CD4-positive, alpha-beta T cell treated with Interleukin-12 subunit alpha and Interleukin-12 subunit beta, for 1 hour (primary cell): ENCODE measurements at regions not wholly inside any gene's neighbourhood (a gene's known extent, or its start where the extent isn't known, plus 50 kb on each side); places are given as distances from the start of the nearest gene placed in this dataset.
"Not testable (repeated sequence)": the region's sequence is repeated elsewhere in the genome, so short reads cannot be mapped to it uniquely, and the experiment has no call there.

Experiments
- DNase-seq: peaks from one replicate; pipeline ENCODE4 v3.0.0-alpha.2; 2020

DNA sequence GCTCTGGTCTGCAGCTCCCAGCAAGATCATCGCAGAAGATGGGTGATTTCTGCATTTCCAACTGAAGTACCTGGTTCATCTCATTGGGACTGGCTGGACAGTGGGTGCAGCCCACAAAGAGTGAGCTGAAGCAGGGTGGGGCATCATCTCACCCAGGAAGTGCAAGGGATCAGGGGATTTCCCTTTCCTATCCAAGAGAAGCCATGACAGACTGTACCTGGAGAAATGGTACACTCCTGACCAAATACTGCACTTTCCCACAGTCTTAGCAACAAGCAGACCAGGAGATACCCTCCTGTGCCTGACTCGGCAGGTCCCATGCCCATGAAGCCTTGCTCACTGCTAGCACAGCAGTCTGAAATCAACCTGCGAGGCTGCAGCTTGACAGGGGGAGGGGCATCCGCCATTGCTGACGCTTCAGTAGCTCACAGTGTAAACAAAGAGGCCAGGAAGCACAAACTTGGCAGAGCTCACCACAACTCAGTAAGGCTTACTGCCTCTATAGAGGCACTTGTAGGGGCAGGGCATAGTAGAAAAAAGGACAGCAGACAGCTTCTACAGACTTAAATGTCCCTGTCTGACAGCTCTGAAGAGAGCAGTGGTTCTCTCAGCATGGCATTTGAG is 60.5 kb downstream of the AREG start:
- DNase-seq = peak; percentile 1

DNA sequence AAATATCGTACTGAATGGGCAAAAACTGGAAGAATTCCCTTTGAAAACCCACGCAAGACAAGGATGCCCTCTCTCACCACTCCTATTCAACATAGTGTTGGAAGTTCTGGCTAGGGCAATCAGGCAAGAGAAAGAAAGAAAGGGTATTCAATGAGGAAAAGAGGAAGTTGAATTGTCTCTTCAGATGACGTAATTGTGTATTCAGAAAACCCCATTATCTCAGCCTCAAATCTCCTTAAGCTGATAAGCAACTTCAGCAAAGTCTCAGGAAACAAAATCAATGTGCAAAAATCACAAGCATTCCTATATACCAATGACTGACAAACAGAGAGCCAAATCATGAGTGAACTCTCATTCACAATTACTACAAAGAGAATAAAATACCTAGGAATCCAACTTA is 64.4 kb downstream of the AREG start:
- DNase-seq = not testable (repeated sequence)

DNA sequence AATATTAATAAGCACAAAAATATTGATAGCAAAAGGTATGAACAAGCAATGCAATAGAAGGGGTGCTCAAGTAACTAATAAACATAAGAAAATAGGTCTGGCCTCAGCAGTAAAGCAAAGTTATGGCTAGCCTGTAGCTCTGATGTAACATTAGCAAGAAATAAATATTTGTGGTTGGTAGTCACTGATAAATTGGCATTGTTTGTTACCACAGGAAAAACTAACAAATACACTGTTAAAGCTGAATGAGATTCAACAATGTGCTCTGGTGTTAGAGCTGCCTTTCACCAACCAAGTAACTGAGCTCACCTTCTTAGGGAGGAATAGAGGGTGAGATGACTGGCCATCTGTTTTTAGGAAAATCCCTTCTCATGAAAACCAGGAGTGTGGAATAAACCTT is 71.4 kb downstream of the AREG start:
- no peak for DNase-seq

DNA sequence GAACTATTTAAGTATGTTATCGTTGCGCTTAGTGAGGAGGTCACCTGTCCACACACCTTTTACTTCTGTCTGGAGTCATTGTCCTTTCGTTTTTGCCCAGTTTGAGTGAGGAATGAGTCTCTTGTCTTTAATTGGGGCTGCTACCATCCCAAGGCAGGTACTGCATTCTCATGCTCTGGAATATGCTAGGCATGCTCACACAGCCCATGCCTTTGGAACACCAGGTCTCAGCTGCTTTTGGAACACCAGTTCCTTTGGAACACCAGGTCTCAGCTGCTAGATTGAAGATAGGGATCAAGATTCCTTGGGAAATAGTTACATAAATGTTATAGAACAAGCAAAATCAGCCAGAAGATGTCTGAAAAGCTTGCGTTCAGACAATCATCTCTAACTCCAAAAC is 73.1 kb downstream of the AREG start:
- DNase-seq = no peak

DNA sequence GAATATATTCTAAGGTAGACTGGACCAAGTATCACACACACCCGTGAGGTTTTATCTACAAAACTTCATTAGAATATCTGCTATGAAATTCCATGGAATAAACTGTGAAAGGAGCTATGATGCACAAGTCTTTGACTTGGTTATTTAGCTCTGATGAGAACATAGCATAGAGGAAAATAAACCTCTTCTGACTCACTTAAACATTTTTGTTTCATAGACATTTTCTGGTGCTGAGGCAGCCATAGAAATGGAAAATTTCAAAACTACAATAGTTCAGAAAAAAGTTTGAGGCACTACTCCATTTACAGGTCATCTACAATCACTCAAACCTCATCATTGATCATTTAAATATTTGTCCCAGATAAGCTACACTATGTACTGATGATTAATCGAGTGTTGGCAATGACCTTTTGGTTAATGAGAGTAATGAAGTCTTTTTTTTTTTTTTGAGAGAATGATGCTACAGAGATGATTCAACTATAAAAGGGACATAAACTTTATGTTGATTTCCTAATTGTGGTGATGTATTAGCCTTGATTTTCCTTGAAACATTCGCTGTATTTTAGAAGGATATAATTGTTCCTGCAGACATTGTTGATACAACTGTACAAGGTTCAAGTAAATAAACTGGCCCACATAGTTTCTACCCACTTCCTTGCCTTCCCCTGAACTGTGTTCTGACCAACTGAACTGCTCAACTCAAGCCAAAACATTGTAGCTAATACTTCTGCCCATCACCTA is 77.5 kb downstream of the AREG start:
- DNase-seq = no peak

DNA sequence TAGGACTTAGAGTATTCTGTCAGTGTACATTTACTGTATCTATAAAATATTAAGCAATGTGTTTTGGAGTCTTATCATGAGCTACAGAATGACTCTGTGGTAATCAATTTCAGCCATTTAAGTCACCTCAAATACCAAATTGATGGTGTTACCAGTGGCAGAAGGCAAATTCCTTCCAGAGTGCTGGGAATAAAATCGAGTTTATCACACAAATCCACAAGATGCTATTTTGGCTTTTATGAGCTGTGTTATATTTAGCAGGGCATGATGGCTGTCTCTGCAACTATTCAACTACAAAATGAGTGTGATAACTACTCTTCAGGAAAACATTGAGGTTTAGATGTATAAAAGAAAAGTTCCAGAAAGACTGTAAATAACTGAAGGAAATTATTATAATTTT is 78.2 kb downstream of the AREG start:
- DNase-seq = no peak

DNA sequence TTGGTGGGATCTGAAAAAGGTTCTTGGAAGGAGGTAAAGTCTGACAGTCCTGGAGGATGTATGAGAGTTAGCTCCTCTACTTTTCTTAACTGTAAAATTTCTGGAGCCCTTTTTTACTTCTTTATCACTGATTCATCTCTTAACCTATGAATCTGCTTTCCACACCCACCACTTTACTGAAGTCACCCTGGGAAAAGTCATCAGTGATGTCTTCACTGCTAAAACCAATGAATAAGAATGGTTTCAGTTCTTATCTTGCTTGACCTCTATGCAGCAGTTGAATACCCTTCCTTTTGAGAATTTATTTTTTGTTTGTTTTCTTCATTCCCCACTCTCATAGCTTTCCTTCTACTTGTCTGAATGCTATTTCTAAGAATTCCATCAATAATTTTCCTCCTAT is 80.0 kb downstream of the AREG start:
- DNase-seq = no peak

DNA sequence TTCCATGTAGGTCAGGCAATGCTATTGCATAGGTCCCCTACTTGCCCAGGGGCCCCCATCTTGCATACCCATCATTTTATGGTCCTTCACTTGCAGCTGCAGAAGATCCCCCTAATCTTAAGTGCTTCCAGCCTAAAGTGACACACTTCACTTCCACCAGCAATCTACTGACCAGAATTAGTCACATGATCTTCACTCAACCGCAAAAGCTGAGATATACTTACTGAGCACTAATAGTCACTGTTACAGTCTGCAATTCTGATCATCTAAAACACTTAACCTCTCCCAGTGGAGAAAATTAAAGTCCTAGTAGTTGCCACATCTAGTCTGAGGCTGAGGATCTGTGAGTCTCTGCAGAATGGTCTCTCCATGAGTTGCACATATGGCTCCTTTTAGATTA is 82.1 kb downstream of the AREG start:
- DNase-seq = no peak

DNA sequence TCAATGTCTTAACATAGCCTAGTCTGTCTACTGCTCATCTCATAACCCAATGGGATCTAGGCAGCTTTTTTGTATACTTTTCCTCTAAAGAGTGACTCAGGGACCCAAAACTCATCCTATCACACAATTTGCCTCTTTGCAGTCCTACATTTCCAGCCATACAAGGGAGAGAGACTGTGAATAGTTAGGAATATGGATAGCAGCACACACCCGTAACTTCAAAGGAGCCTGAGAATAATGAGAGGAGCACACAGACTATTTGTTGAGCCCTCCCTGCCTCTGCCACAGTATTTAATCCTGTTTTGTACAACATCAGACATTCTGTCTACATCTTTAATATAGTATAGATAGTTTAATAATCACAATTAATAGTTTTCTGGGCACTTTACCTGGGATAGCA is 83.2 kb downstream of the AREG start:
- DNase-seq = no peak

DNA sequence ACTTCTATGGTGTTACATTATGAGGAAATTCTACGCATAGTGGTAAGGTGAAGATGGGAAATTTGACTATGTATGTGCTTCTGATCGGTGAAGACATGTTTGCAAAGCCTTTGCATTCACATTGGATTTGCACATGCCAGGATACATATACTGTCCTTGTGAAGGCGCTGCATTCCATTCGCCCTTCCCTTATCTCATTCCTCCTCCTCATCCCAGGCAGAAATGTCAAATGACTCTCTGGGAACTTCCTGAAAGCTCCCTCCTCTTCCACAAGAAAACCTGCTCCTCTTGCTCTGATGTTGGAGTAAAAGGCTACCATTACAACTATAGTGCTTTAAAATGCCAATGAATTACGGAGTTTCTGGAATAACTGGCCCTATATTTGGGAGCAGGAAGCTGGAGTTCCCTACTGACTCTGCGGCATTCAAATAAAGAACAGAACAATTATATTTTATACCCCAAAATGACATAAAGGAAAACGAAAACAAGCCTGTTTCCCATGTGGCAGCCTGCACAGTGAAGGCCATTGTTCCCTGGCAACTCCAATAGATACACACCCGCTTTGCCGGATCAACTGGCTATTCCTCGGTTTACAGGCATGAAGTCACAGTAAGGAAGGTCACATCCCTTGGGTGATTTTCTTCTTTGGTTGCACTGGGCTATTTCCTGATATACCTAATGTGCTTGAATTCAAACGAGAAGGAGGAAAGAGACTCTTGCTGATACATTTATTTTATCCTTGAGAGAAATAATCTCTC is 84.5 kb downstream of the AREG start:
- no peak for DNase-seq

DNA sequence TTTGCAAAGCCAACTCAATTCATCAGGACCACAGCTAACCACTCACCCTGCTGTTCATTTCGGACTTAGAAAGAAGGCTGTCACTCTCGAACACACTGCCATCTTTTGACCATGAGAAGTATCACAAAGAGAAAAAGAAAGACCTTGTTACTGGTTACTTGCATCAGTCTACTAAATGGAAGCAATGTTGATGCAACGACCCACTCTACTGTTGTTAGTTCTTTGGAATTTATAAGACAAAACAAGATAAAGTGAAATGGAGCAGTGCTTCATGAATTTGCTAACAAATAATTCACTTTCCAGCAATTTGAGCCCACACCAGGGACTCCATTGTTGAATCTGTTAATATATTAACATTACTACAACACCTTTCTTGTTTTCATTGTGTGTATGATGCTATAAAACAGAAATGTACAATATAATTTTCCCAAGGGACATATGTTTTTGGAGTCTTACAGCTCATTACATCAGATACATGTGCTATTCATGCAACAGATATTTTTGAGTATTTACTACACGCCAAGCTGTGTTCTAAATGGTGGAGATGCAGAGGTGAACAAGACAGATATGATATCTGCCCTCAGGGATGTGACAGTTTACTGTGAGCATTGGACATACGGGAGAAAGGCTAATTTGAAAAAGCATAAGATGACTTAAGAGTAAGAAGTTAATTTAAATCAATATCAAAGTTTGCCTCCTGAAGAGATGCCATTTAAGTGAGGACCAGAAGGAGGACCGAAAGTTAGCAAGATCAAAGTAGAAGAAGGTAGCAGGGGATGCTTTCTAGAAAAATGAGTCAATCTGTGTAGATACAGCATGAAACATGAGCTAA is 87.2 kb downstream of the AREG start:
- peak; percentile 19 for DNase-seq

DNA sequence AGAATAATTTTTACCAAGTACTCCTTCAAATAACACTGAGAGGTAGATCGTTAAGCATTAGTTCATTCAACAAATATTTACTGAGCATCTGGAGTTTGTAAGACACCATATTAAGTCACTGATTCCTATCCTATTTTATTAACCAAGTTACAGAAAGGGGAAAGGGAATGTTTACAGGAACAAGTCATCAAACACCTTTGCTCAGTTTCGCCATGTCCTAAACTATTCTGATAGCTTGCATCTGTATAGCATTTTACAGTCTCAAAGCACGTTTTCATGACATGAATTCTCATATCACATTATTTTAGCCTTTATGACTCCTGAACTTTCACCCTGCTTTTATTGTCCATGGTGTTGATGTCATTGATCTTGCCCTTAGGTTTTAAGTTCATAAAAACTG is 89.2 kb downstream of the AREG start:
- DNase-seq = no peak

DNA sequence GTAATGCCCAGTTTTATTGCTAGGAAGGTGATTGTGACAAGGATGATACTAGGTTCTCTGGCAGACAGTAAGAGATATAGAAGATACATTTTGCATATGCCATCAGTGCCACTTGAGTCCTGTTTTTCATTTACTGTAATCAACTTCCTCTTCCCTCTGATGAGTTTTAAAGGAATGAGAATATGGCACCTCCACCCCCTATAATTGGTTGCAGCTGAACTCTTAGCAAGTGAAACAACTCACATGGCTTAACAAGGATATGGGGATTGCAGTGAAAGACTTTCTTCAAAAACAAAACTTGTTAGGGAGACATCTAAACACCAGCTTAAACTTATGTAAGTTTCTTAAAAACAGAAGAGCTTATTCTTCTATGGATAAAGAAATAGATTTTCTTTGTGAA is 90.0 kb downstream of the AREG start:
- DNase-seq = no peak

DNA sequence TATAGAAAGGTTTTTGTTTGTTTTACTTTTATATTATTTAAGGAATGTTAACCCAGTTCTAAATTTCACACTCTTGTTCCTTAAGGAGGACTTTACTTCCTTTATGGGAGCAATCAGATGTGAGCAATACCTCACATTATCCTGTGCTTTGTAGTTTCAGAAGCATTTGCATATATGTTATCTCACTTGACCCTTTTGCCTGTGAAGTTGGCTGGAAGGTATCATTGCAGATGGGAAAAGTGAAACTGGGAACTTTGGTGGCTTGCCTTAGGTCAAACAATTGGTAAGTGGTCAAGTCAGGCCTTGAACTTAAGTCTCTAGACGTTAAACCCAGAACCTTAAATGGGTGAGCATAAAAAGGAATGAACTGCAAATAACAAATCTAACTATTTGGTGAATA is 90.6 kb downstream of the AREG start:
- no peak for DNase-seq

DNA sequence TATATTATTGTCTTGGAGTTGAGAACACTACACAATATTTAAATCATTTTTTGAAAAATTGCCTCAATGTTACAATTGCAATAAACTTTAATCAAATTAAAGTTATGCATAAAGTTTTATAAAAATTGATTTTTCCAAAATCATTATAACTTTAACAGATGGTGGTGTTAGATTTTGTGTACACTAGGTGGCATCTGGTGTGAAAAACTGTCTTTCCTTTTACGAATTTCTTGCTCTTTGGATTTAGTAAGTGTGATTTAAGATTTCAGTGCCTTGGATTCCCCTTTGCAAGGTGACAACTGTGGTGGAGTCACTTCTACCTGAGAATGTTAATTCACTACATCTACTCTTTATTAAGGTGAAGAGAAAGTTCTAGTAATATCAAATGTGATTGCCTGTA is 91.6 kb downstream of the AREG start:
- DNase-seq = no peak

DNA sequence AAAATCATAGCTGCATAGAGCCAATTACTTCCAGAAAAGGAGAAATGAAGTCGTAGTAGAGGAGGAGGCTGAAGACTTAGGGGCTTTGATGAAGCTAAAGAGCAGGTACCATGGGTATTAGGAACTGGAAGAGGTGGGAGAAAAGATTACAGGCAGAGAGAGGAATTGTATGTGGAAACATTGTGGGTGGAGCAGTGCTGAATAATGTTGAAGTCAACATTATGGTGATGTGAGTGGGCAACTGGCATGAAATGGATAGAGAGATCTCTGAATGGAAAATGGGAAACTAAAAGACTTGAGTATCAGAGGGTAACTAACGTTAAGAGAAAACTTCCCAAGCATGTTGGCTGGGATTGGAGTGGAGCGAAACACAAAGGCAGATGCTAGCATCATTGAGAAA is 92.5 kb downstream of the AREG start:
- DNase-seq = no peak

DNA sequence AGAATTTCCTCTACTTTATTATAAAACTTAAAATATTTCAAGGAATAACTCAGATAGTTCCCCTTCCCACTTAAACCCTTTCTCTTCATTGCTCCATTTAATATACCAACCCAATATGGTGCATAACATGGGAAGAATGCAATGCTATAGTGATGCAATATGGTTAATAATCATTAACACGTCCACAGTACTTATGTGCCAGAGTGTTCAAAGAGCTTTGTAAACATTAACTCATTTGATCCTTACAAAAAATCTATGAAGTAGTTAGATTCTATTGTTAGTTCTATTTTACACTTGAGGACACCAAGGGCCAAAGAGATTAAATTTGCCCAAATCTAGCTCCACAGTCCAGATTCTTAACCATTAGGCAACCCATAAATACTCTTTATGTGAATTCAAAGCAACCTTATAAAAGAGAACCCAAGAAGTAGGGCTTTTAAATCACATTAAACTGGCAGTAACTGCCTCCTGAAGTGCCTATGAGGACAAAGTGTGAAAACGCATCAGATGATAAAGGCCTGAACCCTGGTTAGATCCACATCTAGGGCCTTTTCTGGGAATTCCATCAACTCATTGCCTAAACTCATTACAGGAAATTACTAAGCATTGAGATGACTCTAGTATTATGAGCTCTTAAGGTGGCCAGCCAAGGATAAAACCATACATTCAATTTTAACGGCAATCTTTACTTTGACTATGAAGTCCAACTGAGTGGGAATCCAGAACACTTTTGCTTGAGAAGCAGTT is 94.3 kb downstream of the AREG start:
- DNase-seq = no peak

DNA sequence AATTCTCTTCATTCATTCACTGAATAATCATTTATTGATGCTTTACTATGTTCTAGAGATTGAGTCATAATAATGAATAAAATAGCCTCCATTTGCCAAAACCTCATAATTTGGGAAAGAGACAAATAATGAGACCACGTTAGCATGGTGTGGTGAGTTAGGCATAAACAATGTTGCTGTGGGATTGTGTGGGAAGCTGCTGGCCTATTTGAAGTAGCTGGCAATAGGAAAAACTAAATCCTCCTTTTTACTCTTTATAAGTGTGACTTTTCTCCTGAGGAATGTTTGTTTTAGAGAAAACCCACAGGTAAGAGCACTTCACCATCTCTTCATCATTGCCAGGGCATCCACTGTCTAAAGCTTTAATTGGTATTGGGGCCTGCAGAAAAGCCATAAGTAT is 95.3 kb downstream of the AREG start:
- DNase-seq = no peak

DNA sequence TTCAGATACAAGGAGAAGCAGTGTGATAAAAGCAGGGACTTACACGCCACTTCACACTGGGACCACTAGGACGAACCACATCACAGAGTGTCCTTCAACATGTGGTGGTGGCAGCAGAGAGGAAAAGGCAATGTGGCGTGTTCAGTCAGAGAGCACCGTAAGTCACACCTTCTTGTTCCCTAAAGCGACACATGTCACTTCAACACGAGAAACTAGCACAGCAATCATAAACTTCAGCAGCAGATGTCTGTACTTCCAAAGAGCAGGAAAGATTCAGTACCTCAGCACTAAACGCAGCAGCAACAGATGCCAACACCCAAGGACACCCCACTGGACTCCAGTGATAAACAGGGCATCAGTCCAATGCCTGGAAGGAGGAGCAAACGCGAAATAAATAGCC is 96.7 kb downstream of the AREG start:
- no peak for DNase-seq

DNA sequence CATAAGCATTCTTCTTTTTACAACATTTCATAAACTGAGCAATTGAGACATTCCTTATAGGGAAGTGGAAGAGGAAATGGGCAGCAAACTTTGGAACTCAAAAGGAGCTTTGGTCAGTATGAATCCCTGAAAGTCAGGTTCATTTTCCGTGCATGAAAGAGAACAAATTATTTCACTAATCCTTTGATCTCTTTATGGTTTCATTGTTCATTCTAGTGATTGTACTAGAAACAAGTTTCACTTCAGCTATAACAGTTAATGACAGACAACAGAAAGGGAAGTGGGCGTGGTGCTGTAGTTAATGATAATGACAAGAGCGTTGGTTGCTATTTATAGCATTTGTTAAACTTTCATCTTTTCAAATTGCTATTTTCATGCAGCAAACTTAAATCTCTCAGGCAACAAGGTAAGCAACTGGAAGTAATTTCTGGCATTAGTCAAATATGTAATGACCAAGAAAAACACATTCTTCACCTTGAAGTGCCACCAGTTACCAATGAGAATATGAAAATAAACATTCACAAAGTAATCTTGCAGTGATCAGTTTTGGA is 98.4 kb downstream of the AREG start:
- DNase-seq = peak; percentile 11

DNA sequence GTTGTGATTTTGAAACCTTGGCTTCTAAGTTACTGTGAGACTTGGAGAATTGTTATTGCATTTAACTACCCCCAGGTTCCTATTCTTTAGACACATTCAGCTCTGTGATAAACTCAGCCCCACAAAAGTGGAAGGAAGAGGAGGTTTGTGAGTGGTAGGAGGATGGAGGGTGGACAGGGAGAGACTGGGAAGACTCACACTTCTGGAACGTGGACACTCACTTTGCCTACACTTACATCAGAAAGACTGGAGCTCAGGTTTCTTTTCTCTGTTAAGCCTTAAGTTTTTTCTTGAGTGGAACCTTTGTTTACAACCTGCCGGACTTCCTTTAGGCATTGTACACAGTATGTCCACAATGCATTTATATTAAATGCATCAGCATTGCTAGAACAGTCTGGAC is 99.0 kb downstream of the AREG start:
- no peak for DNase-seq

DNA sequence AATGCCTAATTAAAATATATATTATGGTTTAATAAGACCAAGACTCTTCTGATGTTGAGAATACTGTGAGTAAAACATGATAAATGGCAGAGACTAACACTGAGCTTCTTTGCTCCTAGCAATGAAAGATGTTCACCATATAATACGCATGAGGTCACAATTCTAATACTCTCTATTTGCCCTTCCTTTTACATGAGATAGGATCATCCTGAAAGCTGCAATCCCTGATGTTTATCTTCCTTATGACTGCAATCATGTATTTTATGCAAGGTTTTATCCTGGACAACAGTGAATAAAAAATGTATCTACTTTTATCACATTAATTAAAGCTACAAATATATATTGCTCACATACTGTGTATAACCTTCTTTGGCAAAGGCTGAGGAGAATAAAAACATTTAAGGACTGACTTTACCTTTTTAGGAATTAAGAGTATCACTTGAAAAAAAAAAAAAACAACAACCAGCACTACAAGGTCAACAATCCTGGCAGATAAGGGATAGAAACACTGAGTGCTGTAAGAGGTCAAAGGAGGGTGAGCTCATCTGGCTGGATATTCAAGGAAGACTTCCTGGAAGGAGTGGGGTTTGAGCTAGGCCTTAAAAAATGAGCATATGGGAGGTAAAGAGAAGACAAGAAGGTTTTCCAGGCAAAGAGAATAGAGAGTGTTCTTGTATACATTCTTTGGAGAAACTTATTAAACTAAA is 99.9 kb downstream of the AREG start:
- DNase-seq = no peak
